ENCODE measurements at regions not wholly inside any gene's neighbourhood (a gene's known extent, or its start where the extent isn't known, plus 50 kb on each side); places are given as distances from the start of the nearest gene placed in this dataset.

GRCh38 chr2:121943285-121943684 lies 187.8 kb downstream of the TSN start:
- TF ChIP-seq POLR2A (IDR thresholded peaks at IDR 0.05): no peak
- TF ChIP-seq CTCF (IDR thresholded peaks at IDR 0.05): no peak

Measured in esophagus squamous epithelium (tissue), 4 donors.